ENCODE measurements at regions not wholly inside any gene's neighbourhood (a gene's known extent, or its start where the extent isn't known, plus 50 kb on each side); places are given as distances from the start of the nearest gene placed in this dataset.
"Not testable (repeated sequence)": the region's sequence is repeated elsewhere in the genome, so short reads cannot be mapped to it uniquely, and the experiment has no call there.

DNA sequence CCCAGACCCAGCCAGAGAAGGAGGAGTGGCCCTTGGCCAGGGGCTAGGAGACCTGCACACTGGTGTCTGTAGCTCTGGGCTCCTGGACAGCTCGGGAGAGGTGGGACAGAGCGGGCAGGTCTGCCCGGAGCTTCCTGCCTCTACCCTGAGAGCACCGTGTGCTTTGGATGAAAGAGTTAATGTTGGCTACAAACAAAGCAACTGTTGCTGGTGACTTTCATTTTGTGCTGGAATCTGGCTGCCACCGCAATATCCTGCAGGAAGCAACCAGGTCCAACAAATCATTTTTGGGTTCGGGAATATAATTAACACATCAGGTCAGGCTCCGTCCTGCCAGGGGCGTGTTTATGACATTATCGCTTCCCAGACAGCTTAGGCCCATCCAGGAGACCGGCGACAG is 441.8 kb upstream of the MKI67 start:
- DNase-seq: no peak

DNA sequence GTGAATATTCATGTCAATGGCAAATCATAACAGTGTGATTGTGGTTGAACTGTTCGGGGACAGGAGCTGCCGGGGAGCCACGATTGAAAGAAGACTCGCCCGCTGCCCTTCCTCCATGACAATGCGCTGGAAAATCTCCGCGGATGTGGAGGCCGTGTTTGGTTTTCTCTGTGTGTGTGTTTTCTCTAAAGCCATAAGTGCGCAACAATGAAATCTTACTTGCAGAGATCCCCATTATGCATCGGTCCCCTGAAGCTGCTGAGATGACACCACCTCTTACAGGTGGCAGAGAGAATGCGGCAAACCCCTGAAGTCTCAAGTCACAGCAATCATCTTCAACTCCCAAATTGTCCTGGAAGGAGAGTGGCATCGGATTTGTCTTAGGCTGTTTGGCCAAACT is 442.3 kb upstream of the MKI67 start:
- DNase-seq: no peak

GRCh38 chr10:128568990-128569945 is 443.0 kb upstream of the MKI67 start:
- no peak for DNase-seq

DNA sequence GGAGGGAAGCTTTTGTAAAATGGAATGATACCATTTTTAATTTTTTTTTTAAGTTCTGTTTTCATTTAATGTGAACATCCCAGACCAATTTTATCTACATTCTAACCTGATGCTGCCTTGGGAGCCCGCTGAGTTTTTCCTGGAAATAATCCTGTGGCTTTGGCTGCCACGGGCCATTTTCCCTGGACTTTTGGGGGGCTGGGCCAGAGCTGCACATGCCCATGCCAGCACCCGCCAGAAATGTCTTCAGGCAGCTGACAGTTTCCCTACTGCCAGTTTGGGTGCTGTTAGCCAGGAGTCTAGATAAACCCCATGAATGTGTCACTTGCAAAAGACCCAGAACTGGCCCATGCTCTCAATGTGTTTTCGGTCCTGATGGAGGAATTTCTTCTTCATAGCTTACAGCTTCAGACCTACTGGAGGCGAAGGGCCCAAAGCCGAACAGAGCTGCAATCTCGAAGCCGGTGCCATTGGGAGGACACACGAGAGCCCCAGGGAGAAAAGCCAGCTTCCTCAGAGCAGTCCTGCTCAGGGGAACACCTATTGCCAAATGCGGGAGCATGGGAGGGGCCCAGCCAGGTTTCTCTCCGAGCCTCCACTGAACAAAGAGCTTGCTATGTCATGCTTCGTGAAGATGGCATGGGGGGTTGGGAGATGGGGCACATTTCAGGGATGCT is 444.2 kb upstream of the MKI67 start:
- no peak for DNase-seq

DNA sequence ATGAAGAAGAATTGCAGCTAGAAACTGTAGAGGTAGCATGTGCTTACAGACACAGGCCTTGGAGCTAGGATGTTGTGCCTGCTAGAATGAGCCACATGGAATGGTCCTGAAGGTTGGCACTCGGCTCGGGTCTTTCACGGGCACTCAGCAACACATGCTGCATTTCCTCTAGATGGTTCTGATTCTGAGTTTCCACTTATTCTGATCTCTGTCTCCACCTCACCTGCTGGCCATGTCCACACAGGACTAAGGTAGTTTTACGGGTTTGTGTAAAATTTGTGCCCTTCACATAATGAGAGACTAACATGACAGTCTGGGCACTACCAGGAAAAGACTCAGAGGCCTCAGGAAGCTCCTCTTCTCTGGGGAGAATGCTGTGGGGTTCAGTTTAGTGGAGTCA is 444.8 kb upstream of the MKI67 start:
- DNase-seq: no peak

- no peak for DNase-seq
Observed at GRCh38 chr10:128571745-128572144, 445.5 kb upstream of the MKI67 start.

DNA sequence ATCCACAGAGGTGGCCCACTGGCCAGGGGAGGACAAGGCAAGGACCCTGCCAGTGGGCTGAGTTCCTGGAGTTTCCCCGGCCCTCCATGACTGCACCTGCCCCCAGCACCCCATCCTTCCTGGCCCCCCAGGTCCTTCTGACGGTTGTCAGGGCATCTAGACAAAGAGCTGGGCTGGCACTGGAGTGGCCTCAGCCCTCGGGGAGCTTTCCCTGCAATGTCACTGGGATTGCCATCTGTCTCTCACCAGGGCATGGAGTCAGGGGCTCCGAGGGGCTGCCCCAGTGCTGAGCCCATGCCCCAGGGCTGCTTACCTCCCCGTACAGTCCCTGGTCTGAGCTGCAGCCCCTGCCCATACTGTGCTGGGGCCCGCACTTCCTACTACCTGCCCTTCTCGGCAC is 446.5 kb upstream of the MKI67 start:
- DNase-seq: no peak

DNA sequence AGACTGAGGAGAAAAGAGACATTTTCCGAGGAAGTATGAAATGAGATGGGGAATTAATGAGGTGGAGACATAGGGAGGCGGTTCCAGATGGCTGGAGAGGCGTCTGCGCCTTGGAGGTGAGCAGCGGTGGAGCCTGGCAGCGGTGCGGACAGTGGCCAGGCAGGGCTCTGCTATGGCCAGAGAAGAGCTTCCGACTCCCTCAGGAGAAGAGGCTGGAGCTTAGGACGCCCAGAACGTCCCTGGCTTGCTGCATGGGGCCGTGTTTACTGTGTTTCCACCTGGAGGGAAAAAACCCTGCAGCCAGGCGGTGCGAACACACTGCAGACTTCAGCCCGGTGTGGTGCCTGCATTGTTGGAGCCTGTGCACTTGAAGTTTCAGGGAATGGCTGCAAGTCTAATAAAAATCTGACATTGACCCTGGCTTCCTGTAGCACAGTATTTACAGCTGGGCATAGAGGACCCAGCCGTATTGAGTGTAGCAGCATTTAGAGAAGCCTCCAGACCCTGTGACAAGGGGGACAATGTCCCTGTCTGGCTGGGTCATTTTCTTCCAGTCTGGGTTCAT is 447.1 kb upstream of the MKI67 start:
- no peak for DNase-seq

DNA sequence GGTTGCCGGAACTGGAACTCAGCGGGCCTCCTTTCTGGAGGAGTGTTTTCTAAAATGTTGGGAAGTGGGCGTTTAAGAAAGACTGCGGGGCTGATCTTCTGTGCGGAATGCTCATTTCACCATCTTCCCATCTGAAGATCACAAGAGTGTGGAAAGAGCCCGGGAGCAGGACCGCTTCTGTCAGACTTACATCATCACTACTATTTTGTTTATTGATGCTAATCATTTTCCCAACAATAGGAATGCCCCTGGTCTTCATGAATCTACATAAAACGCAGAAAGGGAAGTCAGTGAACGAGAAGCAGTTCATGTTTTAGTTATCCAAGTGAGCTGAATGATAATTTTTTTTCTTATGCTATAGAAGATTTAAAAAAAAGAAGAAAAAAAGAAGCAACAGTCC is 447.8 kb upstream of the MKI67 start:
- DNase-seq: no peak

GRCh38 chr10:128574581-128575210 is 448.5 kb upstream of the MKI67 start:
- no peak for DNase-seq

DNA sequence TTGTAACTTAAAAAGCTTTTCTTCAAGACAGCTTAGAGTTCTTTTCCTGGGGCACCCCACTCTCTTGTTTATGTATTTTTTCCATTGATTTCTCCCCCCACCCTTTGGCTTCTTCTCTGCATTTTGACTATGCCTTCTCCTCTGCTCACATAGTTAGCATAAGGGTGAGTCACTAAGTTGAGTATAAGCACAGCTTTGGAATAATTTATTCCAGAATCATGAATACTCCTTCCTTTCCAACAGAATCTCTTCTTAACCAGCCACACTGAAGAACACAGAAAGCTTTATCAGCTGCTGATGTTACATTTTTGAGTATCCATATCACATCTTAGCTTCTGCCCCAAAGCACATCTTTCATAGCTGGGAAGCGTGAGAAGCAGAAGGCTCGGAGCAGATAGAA is 449.5 kb upstream of the MKI67 start:
- DNase-seq: no peak

DNA sequence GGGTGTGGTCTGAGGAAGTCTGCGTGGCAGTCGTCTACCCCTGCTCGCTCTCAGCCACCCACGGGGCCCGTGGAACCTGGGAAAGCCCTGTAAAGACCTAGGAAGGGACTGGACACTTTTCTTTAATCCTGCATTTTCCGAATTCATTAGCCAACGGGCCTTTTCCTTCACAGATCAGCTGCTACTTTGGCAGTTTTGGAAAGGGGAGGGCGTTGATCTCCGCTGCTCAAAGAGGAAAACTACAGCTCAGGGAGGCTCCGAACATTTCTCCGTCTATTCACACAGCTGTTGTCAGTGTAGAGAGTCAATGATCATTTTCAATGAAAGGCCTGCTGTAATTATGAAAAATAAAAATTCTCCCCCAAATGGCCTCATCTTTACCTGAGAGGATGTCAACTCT is 450.1 kb upstream of the MKI67 start:
- DNase-seq: no peak

- no peak for DNase-seq
Observed at GRCh38 chr10:128576943-128577670, 450.9 kb upstream of the MKI67 start.

DNA sequence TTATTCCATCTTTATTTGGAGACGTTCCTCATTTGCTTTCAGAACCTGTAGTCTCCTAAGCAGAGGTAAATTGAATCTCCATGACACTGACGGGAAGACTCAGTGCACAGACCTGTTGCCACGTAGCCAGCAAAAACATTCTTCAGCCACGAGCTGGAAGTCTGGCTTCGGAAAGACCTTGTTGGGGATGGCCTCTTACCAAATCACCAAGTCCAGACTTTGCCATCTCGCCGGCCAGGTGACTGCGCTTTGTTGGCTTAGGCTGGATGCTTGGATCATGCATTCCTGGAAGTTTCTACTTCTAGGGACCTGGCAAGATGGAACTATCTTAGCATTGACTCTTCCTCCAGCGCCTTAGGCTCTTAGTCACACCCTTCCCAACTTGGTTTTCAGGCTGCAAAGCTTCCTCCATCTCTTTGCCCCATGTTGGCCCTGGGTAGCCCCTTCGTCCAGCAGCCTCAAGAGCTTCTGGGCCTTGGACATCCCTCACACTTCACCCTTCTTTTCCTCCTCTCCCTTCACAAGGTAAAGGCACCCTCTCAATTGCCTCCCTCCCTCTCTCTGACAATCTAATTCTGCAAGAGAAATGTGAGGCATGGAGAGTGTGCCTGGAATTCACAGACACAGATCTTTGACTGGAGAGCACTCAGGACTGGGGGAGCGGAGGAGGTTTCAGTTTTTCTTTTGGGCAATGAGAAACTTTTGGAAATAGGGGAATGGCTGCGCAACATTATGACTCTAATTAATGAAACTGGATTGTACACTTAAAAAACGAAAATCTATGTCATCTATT is 451.9 kb upstream of the MKI67 start:
- no peak for DNase-seq

DNA sequence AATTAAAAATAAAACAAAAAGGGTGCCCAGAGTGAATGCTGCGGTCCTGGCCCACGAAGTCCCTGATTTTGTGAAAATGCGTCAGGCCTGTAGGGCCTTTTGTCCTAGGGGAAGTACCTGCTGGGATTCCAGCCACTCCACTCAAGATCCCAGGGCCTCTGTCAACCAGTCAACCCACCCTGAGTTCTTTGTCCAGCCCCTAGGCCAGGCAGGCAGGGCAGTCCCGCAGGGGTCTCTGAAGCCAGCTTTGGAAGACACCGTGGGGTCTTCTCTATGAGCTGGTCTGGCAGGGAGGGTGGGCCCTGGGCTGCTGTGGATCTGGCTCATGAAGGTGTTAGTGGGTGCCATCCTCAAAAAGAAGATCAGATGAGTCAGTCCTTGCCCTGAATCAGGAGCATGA is 452.5 kb upstream of the MKI67 start:
- no peak for DNase-seq

DNA sequence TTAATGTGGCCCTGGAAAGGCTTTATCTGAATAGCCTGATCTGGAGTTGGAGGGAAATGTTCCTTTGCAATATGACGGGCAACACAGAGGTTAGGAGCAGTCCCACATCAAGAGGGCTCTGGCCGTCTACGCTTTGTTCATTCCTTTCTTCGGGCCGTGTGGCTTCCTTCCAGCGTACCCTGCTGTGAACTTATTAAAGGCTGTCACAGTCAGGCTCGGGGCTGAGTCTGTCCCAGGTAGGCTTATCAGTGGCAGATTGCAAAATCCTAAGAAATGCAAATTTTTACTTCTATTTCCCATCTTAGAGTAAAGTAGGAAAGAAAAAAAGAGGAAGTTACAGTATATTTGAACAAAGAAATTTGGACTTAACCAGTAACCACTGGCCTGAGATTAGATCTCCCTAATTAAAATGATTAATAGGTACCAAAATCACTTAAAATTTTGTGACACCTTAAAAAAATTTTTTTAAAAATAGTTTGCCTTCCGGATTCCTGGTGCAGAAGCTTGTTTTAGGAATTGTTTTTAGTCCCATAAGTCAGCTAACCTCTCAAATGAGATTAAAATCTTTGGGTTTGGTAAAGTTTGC is 453.1 kb upstream of the MKI67 start:
- no peak for DNase-seq

DNA sequence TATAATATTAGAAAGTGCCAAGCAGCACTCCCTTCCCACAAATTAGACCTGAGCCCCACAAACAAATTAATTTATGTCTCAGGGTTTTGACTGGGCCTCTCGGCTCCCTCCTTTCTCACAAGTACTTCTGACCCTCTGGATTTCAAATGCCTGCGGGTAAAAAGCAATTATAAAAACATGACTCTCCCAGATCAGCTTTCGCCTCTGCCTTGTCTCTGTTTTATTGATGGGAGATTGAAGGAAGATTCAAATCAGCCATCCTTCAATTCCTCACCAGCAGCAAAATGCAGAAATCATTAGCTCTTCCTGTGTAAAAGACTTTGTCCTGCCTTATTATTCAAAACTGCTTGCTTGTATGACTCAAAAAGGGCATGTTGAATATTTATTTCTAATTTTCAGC is 453.7 kb upstream of the MKI67 start:
- DNase-seq: no peak

DNA sequence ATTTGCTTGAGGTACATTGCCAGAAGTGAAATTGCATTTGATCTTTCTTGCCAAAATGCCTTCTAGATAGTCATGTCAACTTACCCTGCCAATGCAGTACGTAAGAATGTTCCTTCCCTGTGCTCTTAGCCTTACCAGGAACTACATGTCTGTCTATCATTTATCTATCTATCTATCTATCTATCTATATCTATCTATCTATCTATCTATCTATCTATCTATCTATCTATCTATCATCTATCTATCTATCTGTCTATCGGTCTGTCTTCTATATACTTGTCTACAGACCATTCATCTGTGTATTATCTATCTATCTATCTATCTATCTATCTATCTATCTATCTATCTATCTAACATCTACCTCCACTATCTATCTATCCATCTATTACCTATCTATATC is 456.9 kb upstream of the MKI67 start:
- DNase-seq: not testable (repeated sequence)

- not testable (repeated sequence) for DNase-seq
Observed at GRCh38 chr10:128586599-128586998, 460.4 kb upstream of the MKI67 start.

- DNase-seq: no peak
Observed at GRCh38 chr10:128587689-128588088, 461.5 kb upstream of the MKI67 start.

DNA sequence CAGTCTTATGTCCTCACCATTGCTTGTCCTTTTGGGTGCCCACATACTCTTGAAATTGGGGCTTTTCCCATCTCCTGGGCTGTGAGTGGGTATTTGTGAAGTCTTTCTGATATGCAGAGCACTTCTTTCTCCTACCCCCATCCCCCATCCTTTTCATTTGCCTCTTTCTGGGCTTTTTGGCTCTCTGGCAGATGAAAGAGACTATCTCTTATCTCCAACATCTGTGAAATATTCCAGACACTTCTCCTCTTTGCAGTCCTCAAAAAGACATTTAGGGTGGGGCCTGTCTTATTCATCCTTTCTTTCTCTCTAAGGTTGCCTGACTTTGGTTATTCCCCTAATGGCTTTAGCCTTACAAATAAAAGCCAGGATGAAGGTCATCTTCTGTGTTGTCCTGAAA is 462.2 kb upstream of the MKI67 start:
- DNase-seq: no peak

DNA sequence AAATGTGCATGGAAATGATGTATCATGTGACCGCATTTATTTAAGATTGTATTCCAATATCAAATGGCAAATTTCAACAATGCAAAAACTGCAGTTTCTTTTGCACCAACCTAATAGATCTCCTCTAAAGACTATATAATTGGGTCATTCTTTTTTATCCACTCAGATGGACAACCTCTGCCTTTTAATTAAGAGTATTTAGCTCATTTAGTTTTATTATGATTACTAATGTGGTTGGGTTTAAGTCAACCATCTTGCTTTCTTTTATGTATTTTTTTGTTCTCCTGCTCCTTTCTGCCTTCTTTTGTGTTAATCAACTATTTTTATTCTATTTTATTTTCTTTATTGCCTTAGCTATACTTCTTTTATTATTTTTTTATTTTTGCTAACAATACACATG is 468.5 kb upstream of the MKI67 start:
- no peak for DNase-seq
